Smooth muscle cell (in vitro differentiated cells): ENCODE measurements at regions not wholly inside any gene's neighbourhood (a gene's known extent, or its start where the extent isn't known, plus 50 kb on each side); places are given as distances from the start of the nearest gene placed in this dataset.

Source experiments
- DNase-seq: peaks from one replicate; lab custom pipeline; 2025; ENCODE audit not compliant: unreplicated experiment; lab: John Stamatoyannopoulos, UW
- H2AFZ ChIP-seq: fragments of 200-600 bp; sonication (generic); 2 replicates; pipeline ENCODE4 v1.6.0; 2016; ENCODE audit warnings: antibody characterized with exemption, low read depth, mild to moderate bottlenecking
- H3F3A ChIP-seq: fragments of 200-600 bp; sonication (generic); 2 replicates; pipeline ENCODE4 v1.6.0; 2017; ENCODE audit warnings: antibody characterized with exemption, low read depth
- H3K27ac ChIP-seq: fragments of 200-600 bp; sonication (generic); 2 replicates; pipeline ENCODE4 v1.5.1; 2016; ENCODE audit warnings: low read depth, mild to moderate bottlenecking
- H3K27me3 ChIP-seq: fragments of 200-600 bp; sonication (generic); 2 replicates; pipeline ENCODE4 v1.6.1; 2016; ENCODE audit warnings: low read depth, mild to moderate bottlenecking
- H3K36me3 ChIP-seq: fragments of 200-600 bp; sonication (generic); 2 replicates; pipeline ENCODE4 v1.5.1; 2016; ENCODE audit warnings: low read depth
- H3K4me1 ChIP-seq: fragments of 200-600 bp; sonication (generic); 2 replicates; pipeline ENCODE4 v1.5.1; 2016; ENCODE audit warnings: low read depth
- H3K4me2 ChIP-seq: fragments of 200-600 bp; sonication (generic); 2 replicates; pipeline ENCODE4 v1.6.0; 2016; ENCODE audit warnings: mild to moderate bottlenecking
- H3K4me3 ChIP-seq: fragments of 200-600 bp; sonication (generic); 2 replicates; pipeline ENCODE4 v1.5.1; 2016; ENCODE audit warnings: mild to moderate bottlenecking
- H3K79me2 ChIP-seq: fragments of 200-600 bp; sonication (generic); 2 replicates; pipeline ENCODE4 v1.6.0; 2016; ENCODE audit warnings: low read depth, mild to moderate bottlenecking
- H3K9ac ChIP-seq: fragments of 200-600 bp; sonication (generic); 2 replicates; pipeline ENCODE4 v1.6.0; 2016; ENCODE audit warnings: low read depth
- H3K9me3 ChIP-seq: fragments of 200-600 bp; sonication (generic); replicated peaks from 2 replicates; pipeline ENCODE4 v1.5.1; 2016; ENCODE audit warnings: low read depth
- H4K20me1 ChIP-seq: fragments of 200-600 bp; sonication (generic); 2 replicates; pipeline ENCODE4 v1.6.0; 2016; ENCODE audit warnings: low read depth
- CTCF ChIP-seq: fragments of 200-600 bp; sonication (generic); IDR thresholded peaks from 2 replicates; pipeline ENCODE4 v1.5.1; 2017; ENCODE audit warnings: borderline replicate concordance, mild to moderate bottlenecking, antibody characterized with exemption; ENCODE audit not compliant: insufficient read depth, poor library complexity, severe bottlenecking
- WGBS: methylation state at CpG from one replicate; pipeline ENCODE4 v1.1.7; 2016; ENCODE audit warnings: low lambda C conversion rate; 5-methylcytosine and 5-hydroxymethylcytosine counted together

GRCh38 chr2:155770516-155770915 is 562.0 kb downstream of the NR4A2 start:
- Histone ChIP-seq H3K4me1 (no peaks in the 10 kb centered on the region), H3K27me3 (no peaks in the 10 kb centered on the region), H3K4me3 (no peak overlapping the region), H3K9me3 (no peaks in the 10 kb centered on the region), H3F3A (no peaks in the 10 kb centered on the region), H3K36me3 (no peaks in the 10 kb centered on the region), H3K9ac (no peak overlapping the region), H3K79me2 (no peaks in the 10 kb centered on the region), H3K27ac (no peak overlapping the region), H2AFZ (no peak overlapping the region), H4K20me1 (no peaks in the 10 kb centered on the region), H3K4me2 (no peak overlapping the region)
- TF ChIP-seq CTCF: no peak
- 78% methylated on average over 1 of the region's 1 CpG for WGBS
- no peak for DNase-seq

- Histone ChIP-seq H3K27ac (no peak overlapping the region), H3K27me3 (no peaks in the 10 kb centered on the region), H3K79me2 (no peaks in the 10 kb centered on the region), H3K9me3 (no peaks in the 10 kb centered on the region), H3K4me2 (no peak overlapping the region), H3K4me3 (no peak overlapping the region), H3K4me1 (no peaks in the 10 kb centered on the region), H2AFZ (no peak overlapping the region), H3K36me3 (no peaks in the 10 kb centered on the region), H4K20me1 (no peaks in the 10 kb centered on the region), H3K9ac (no peak overlapping the region), H3F3A (no peaks in the 10 kb centered on the region)
- DNase-seq: no peak
- 74% methylated on average over 8 of the region's 8 CpGs for WGBS
- TF ChIP-seq CTCF: no peak
Observed at GRCh38 chr2:155766342-155767115, 566.0 kb downstream of the NR4A2 start.

GRCh38 chr2:155755481-155755880 is 577.0 kb downstream of the NR4A2 start:
- no peaks in the 10 kb centered on the region for H3K36me3 ChIP-seq
- no peaks in the 10 kb centered on the region for H3F3A ChIP-seq
- DNase-seq: no peak
- H3K79me2 ChIP-seq: no peaks in the 10 kb centered on the region
- TF ChIP-seq CTCF: no peak
- H2AFZ ChIP-seq: no peak overlapping the region
- no peaks in the 10 kb centered on the region for H3K27me3 ChIP-seq
- H3K9me3 ChIP-seq: no peaks in the 10 kb centered on the region
- H3K4me3 ChIP-seq: no peak overlapping the region
- no peak overlapping the region for H3K9ac ChIP-seq
- no peak overlapping the region for H3K27ac ChIP-seq
- no peaks in the 10 kb centered on the region for H3K4me1 ChIP-seq
- no peak overlapping the region for H3K4me2 ChIP-seq
- H4K20me1 ChIP-seq: no peaks in the 10 kb centered on the region

GRCh38 chr2:155748131-155748530 is 584.4 kb downstream of the NR4A2 start:
- Histone ChIP-seq H3K9ac (no peak overlapping the region), H3F3A (no peaks in the 10 kb centered on the region), H3K4me3 (no peak overlapping the region), H2AFZ (no peak overlapping the region), H4K20me1 (no peaks in the 10 kb centered on the region), H3K27me3 (no peaks in the 10 kb centered on the region), H3K4me1 (no peaks in the 10 kb centered on the region), H3K79me2 (no peaks in the 10 kb centered on the region), H3K4me2 (no peak overlapping the region), H3K27ac (no peak overlapping the region), H3K36me3 (no peaks in the 10 kb centered on the region), H3K9me3 (no peaks in the 10 kb centered on the region)
- WGBS: 78% methylated on average over 4 of the region's 4 CpGs
- no peak for TF ChIP-seq CTCF
- no peak for DNase-seq
